ENCODE measurements at regions not wholly inside any gene's neighbourhood (a gene's known extent, or its start where the extent isn't known, plus 50 kb on each side); places are given as distances from the start of the nearest gene placed in this dataset.

GRCh38 chr13:77415253-77416071, 88.6 kb upstream of the MYCBP2 start:
- DNase-seq (ENCODE audit: low read depth) = no peak
- H3K4me3 ChIP-seq (ENCODE audit: low read depth, low read length) = no peak overlapping the region
- TF ChIP-seq, protein P1, sequence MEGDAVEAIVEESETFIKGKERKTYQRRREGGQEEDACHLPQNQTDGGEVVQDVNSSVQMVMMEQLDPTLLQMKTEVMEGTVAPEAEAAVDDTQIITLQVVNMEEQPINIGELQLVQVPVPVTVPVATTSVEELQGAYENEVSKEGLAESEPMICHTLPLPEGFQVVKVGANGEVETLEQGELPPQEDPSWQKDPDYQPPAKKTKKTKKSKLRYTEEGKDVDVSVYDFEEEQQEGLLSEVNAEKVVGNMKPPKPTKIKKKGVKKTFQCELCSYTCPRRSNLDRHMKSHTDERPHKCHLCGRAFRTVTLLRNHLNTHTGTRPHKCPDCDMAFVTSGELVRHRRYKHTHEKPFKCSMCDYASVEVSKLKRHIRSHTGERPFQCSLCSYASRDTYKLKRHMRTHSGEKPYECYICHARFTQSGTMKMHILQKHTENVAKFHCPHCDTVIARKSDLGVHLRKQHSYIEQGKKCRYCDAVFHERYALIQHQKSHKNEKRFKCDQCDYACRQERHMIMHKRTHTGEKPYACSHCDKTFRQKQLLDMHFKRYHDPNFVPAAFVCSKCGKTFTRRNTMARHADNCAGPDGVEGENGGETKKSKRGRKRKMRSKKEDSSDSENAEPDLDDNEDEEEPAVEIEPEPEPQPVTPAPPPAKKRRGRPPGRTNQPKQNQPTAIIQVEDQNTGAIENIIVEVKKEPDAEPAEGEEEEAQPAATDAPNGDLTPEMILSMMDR (conservative IDR thresholded peaks at IDR 0.05; ENCODE audit: low read depth, low read length) = no peak

- TF ChIP-seq, protein P1 (conservative IDR thresholded peaks at IDR 0.05; ENCODE audit: low read depth, low read length) = no peak
- no peak for DNase-seq (ENCODE audit: low read depth)
- H3K4me3 ChIP-seq (ENCODE audit: low read depth, low read length) = no peak overlapping the region
These were observed 86.0 kb upstream of the MYCBP2 start for GRCh38 chr13:77412860-77413259.

GRCh38 chr13:77412116-77412635, 85.3 kb upstream of the MYCBP2 start:
- no peak for DNase-seq (ENCODE audit: low read depth)
- H3K4me3 ChIP-seq (ENCODE audit: low read depth, low read length) = no peak overlapping the region
- TF ChIP-seq, protein P1 (conservative IDR thresholded peaks at IDR 0.05; ENCODE audit: low read depth, low read length) = no peak

DNA sequence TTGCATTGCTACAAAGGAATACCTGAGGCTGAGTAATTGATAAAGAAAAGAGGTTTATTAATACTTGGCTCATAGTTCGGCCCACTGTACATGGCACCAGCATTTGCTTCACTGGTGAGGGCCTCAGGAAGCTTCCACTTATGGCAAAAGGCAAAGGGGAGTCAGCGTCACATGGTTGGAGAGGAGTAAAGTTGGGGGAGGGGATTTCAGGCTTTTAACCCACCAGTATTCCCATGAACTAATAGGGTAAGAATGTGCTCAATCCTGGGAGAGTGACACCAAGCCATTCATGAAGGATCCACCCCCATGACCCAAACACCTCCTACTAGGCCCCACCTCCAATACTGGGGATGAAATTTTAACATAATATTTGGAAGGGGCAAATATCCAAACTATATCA, 82.5 kb upstream of the MYCBP2 start:
- DNase-seq (ENCODE audit: low read depth) = no peak
- TF ChIP-seq, protein P1 (conservative IDR thresholded peaks at IDR 0.05; ENCODE audit: low read depth, low read length) = no peak
- no peak overlapping the region for H3K4me3 ChIP-seq (ENCODE audit: low read depth, low read length)

DNA sequence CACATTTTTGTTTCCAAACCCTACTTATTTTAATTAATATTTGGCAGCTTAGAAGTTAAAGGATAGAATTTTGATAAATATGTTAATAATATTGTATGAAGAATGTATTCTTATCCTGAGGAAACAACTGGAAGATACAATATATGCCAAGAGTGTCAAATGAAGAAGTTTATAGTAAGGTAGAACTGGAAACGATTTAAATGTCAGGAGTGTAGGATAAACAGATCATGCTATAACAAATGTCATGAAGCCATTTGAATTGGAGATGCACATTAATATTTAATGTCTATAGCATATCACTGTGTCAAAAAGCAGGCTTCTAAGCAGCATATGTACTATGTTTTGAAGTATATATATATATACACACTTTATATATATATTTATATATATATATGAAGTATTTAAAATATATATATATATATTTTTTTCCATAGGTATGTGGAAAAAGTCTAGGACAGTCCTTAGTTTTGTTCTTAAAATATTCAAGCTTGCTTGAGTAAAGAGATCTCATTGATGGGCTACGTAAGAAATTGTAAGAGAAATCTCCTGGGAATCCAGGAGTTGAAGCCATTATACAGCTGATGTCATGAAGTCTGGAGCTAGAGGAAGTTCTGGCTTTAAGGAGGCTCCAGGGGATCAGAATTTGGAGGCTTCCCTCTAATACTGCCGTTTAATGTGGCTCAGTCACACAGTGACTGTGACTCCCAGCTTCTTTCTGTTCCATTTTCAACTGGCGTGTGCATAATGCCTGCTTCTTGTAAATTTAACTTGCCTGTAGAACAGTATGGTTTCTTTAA, 79.9 kb upstream of the MYCBP2 start:
- no peak overlapping the region for H3K4me3 ChIP-seq (ENCODE audit: low read depth, low read length)
- DNase-seq (ENCODE audit: low read depth) = no peak
- TF ChIP-seq, protein P1 (conservative IDR thresholded peaks at IDR 0.05; ENCODE audit: low read depth, low read length) = no peak

DNA sequence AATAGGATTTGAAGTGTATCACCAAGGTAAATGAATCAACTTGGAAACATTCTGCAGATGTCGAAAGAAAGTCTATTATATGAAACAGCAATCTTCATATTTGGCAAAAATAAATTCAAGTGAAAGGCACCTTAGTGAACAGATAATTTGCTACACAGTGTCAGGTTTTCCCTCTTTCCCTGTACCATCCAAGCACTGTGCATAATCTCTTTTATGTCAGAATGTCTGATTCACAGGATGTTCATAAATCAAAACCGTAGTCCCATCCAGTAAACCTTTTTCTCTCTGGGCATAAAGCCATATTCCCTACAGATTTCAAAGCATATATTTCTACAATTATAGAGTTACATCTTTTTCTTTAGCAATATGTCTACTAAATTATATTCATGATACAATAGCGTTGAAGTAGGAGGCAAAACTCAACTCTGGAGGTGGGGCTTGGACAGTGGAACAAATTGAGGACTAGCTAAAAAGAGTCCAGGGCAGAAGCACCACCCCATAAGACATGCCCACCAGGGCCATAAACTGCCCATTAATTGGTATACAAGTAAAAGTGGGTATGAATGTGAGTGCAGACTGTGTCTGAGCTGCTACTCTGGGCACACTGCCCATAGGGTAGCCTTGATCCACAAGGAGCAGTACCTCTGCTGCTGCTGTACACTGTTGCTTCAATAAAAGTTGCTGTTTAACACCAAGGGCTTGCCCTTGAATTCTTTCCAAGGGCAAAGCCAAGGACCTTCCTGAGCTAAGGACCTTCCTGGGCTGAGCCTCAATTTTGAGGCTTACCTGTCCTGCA, 72.1 kb upstream of the MYCBP2 start:
- DNase-seq (ENCODE audit: low read depth) = no peak
- TF ChIP-seq, protein P1 (conservative IDR thresholded peaks at IDR 0.05; ENCODE audit: low read depth, low read length) = no peak
- H3K4me3 ChIP-seq (ENCODE audit: low read depth, low read length) = no peak overlapping the region

Data from epithelial cell of proximal tubule (primary cell).